SK-N-SH (cell line): ENCODE measurements at regions not wholly inside any gene's neighbourhood (a gene's known extent, or its start where the extent isn't known, plus 50 kb on each side); places are given as distances from the start of the nearest gene placed in this dataset.

Experiments
- CTCF ChIA-PET: fragments of 300-600, 350-600 bp; formaldehyde crosslinking; extraction: SDS; loops from one replicate; lab custom pipeline; 2021; lab: Yijun Ruan, JAX
- POLR2A ChIA-PET: fragments of 350-600 bp; sonication (Branson Sonifier 250); formaldehyde crosslinking; extraction: SDS; loops from one replicate; lab custom pipeline; 2020; ENCODE audit warnings: antibody characterized with exemption, inconsistent platforms; lab: Yijun Ruan, JAX
- DNase-seq: peaks from one replicate; pipeline ENCODE4 v3.0.0; 2012
- H2AFZ ChIP-seq: fragments of 200-600 bp; sonication (generic); 2 replicates; pipeline ENCODE4 v1.8.1; 2016; ENCODE audit warnings: antibody characterized with exemption, mild to moderate bottlenecking, low read depth
- H3F3A ChIP-seq: fragments of 200-600 bp; sonication (generic); replicated peaks from 2 replicates; pipeline ENCODE3; 2016; ENCODE audit warnings: antibody characterized with exemption, mild to moderate bottlenecking; ENCODE audit not compliant: insufficient read depth
- H3K27ac ChIP-seq, 2 experiments: fragments of 200-500 bp in 1 of 2; fragments of 200-600 bp in 1 of 2; sonication (Bioruptor generic) in 1 of 2; sonication (generic), shearing (Covaris generic) in 1 of 2; 2 replicates each; pipeline versions ENCODE4 v1.5.1 to v1.6.1; 2014 to 2016; ENCODE audit warnings: low read depth in 2 of 2, inconsistent platforms in 1 of 2, low read length in 1 of 2, mild to moderate bottlenecking in 1 of 2, mixed read lengths in 1 of 2
- H3K27me3 ChIP-seq: fragments of 200-600 bp; sonication (generic), shearing (Covaris generic); 2 replicates; pipeline ENCODE4 v1.6.1; 2016; ENCODE audit warnings: mixed run types; ENCODE audit not compliant: insufficient read depth
- H3K36me3 ChIP-seq, 2 experiments: fragments of 200-500 bp in 1 of 2; fragments of 200-600 bp in 1 of 2; sonication (Bioruptor generic) in 1 of 2; sonication (generic) in 1 of 2; replicated peaks in 1 of 2; 2 replicates each; pipeline versions ENCODE3 to v1.5.1; 2014 to 2016; ENCODE audit warnings: low read length in 1 of 2, mild to moderate bottlenecking in 1 of 2; ENCODE audit not compliant: insufficient read depth in 2 of 2, control insufficient read depth in 1 of 2
- H3K4me1 ChIP-seq, 2 experiments: fragments of 200-500 bp in 1 of 2; fragments of 200-600 bp in 1 of 2; sonication (Bioruptor generic) in 1 of 2; sonication (generic), shearing (Covaris generic) in 1 of 2; 2 replicates each; pipeline versions ENCODE4 v1.5.1 to v1.6.1; 2014 to 2016; ENCODE audit warnings: low read depth in 1 of 2, low read length in 1 of 2, mixed run types in 1 of 2; ENCODE audit not compliant: insufficient read depth in 2 of 2, control insufficient read depth in 1 of 2
- H3K4me2 ChIP-seq: fragments of 200-600 bp; sonication (generic), shearing (Covaris generic); 2 replicates; pipeline ENCODE4 v1.6.1; 2017; ENCODE audit warnings: mixed run types
- H3K4me3 ChIP-seq, 2 experiments: fragments of 200-500 bp in 1 of 2; fragments of 200-600 bp in 1 of 2; sonication (Bioruptor generic) in 1 of 2; sonication (generic), shearing (Covaris generic) in 1 of 2; 2 replicates each; pipeline versions ENCODE4 v1.5.1 to v1.8.1; 2014 to 2016; ENCODE audit warnings: low read depth in 2 of 2, inconsistent platforms in 1 of 2, low read length in 1 of 2, mild to moderate bottlenecking in 1 of 2, mixed read lengths in 1 of 2, moderate library complexity in 1 of 2
- H3K79me2 ChIP-seq: fragments of 200-600 bp; sonication (generic); 2 replicates; pipeline ENCODE4 v1.8.1; 2017; ENCODE audit warnings: mild to moderate bottlenecking; ENCODE audit not compliant: insufficient read depth
- H3K9ac ChIP-seq: fragments of 200-600 bp; sonication (generic); 2 replicates; pipeline ENCODE4 v1.6.1; 2017; ENCODE audit warnings: mixed run types
- H3K9me2 ChIP-seq: fragments of 200-600 bp; sonication (generic); 2 replicates; pipeline ENCODE4 v1.6.1; 2017; ENCODE audit warnings: mixed run types
- H3K9me3 ChIP-seq: fragments of 200-600 bp; sonication (generic); 2 replicates; pipeline ENCODE4 v1.6.1; 2017; ENCODE audit warnings: mixed run types, mild to moderate bottlenecking, moderate library complexity
- H4K20me1 ChIP-seq: fragments of 200-600 bp; sonication (generic); 2 replicates; pipeline ENCODE4 v1.6.1; 2017; ENCODE audit warnings: mild to moderate bottlenecking, mixed run types; ENCODE audit not compliant: insufficient read depth
- CTCF ChIP-seq: fragments of 200-600 bp; sonication (generic); IDR thresholded peaks from 2 replicates; pipeline ENCODE4 v1.6.1; 2017; ENCODE audit warnings: antibody characterized with exemption, mild to moderate bottlenecking, moderate library complexity
- ELF1 ChIP-seq: IDR thresholded peaks from 2 replicates; pipeline ENCODE4 v1.4.0; 2012
- EP300 ChIP-seq, 2 experiments: IDR thresholded peaks; 2 replicates each; pipeline versions ENCODE4 v1.4.0 to v1.6.1; 2012; ENCODE audit warnings: borderline replicate concordance in 1 of 2, low read depth in 1 of 2, low read length in 1 of 2
- IRF3 ChIP-seq: fragments of 150-350 bp; IDR thresholded peaks from 2 replicates; pipeline ENCODE4 v1.6.1; 2016; ENCODE audit warnings: mild to moderate bottlenecking, low read depth, low read length
- MEF2A ChIP-seq: IDR thresholded peaks from 2 replicates; pipeline ENCODE4 v1.4.0; 2012; ENCODE audit warnings: low read depth, borderline replicate concordance
- NRF1 ChIP-seq: IDR thresholded peaks from 2 replicates; pipeline ENCODE4 v1.6.1; 2012; ENCODE audit warnings: low read depth, mild to moderate bottlenecking, low read length
- PBX3 ChIP-seq: IDR thresholded peaks from 2 replicates; pipeline ENCODE4; 2012
- RAD21 ChIP-seq: IDR thresholded peaks from 2 replicates; pipeline ENCODE4 v1.6.1; 2012; ENCODE audit warnings: mild to moderate bottlenecking, low read length
- REST ChIP-seq: IDR thresholded peaks from 2 replicates; pipeline ENCODE4 v1.6.1; 2012; ENCODE audit warnings: mild to moderate bottlenecking, low read depth, low read length, moderate library complexity
- RFX5 ChIP-seq: IDR thresholded peaks from 2 replicates; pipeline ENCODE4 v1.6.1; 2012; ENCODE audit warnings: mild to moderate bottlenecking, improper control_type of control experiment, low read length
- SIN3A ChIP-seq: IDR thresholded peaks from 2 replicates; pipeline ENCODE4 v1.6.1; 2012; ENCODE audit warnings: low read depth, mild to moderate bottlenecking, low read length, moderate library complexity, borderline replicate concordance
- USF1 ChIP-seq: IDR thresholded peaks from 2 replicates; pipeline ENCODE4 v1.4.0; 2012; ENCODE audit warnings: low read depth, borderline replicate concordance
- YY1 ChIP-seq: IDR thresholded peaks from 2 replicates; pipeline ENCODE4 v1.4.0; 2012; ENCODE audit warnings: low read depth, mild to moderate bottlenecking
- WGBS: methylation state at CpG from one replicate; pipeline ENCODE4 v1.1.6; 2017; ENCODE audit warnings: low lambda C conversion rate; 5-methylcytosine and 5-hydroxymethylcytosine counted together

GRCh38 chr12:125564753-125565152 lies 499.5 kb downstream of the AACS start:
- Histone ChIP-seq H3K27ac (no peak overlapping the region), H2AFZ (no peak overlapping the region), H3F3A (no peaks in the 10 kb centered on the region), H4K20me1 (no peaks in the 10 kb centered on the region), H3K9me3 (no peaks in the 10 kb centered on the region), H3K79me2 (no peaks in the 10 kb centered on the region), H3K36me3 (no peaks in the 10 kb centered on the region), H3K4me3 (no peak overlapping the region), H3K9me2 (no peaks in the 10 kb centered on the region), H3K4me2 (no peak overlapping the region), H3K27me3 (no peaks in the 10 kb centered on the region), H3K9ac (no peak overlapping the region), H3K4me1 (no peaks in the 10 kb centered on the region)
- DNase-seq = no peak
- no peak for TF ChIP-seq MEF2A
- TF ChIP-seq IRF3 = no peak
- TF ChIP-seq EP300 (IDR thresholded peaks at IDR 0.05; ENCODE audit: borderline replicate concordance in 1 of 2, low read depth in 1 of 2, low read length in 1 of 2) = no peak
- TF ChIP-seq CTCF = no peak
- no peak for TF ChIP-seq RAD21
- no peak for TF ChIP-seq USF1
- TF ChIP-seq PBX3 = no peak
- TF ChIP-seq SIN3A = no peak
- no peak for TF ChIP-seq REST
- no peak for TF ChIP-seq ELF1
- TF ChIP-seq RFX5 = no peak
- TF ChIP-seq YY1 = no peak
- TF ChIP-seq NRF1 = no peak
- ChIA-PET CTCF (no interaction called here), POLR2A (no interaction called here)
- WGBS = 20% methylated on average over 4 of the region's 4 CpGs
